Parathyroid adenoma (tissue), 2 donors: ENCODE measurements at regions not wholly inside any gene's neighbourhood (a gene's known extent, or its start where the extent isn't known, plus 50 kb on each side); places are given as distances from the start of the nearest gene placed in this dataset.

Experiments used
- H2AFZ ChIP-seq: fragments of 300-600 bp; sonication (generic); one replicate; pipeline ENCODE4 v1.7.0; 2017; ENCODE audit warnings: antibody characterized with exemption, mild to moderate bottlenecking
- H3K27ac ChIP-seq: fragments of 300-600 bp; sonication (generic); one replicate; pipeline ENCODE4 v1.7.0; 2017
- H3K27me3 ChIP-seq: fragments of 300-600 bp; sonication (generic); one replicate; pipeline ENCODE4 v1.7.0; 2017; ENCODE audit warnings: low read length; ENCODE audit not compliant: control insufficient read depth, insufficient read depth
- H3K36me3 ChIP-seq: fragments of 300-600 bp; sonication (generic); one replicate; pipeline ENCODE4 v1.7.0; 2017; ENCODE audit warnings: low read length; ENCODE audit not compliant: control insufficient read depth, insufficient read depth
- H3K4me1 ChIP-seq: fragments of 300-600 bp; sonication (generic); one replicate; pipeline ENCODE4 v1.7.0; 2017; ENCODE audit warnings: control low read depth
- H3K4me2 ChIP-seq: fragments of 300-600 bp; sonication (generic); one replicate; pipeline ENCODE4 v1.7.0; 2017; ENCODE audit warnings: low read length
- H3K4me3 ChIP-seq: fragments of 300-600 bp; sonication (generic); one replicate; pipeline ENCODE4 v1.7.0; 2017; ENCODE audit warnings: low read depth, low read length
- H3K79me2 ChIP-seq: fragments of 300-600 bp; sonication (generic); one replicate; pipeline ENCODE4 v1.7.0; 2017; ENCODE audit warnings: control low read depth
- H3K9ac ChIP-seq: fragments of 300-600 bp; sonication (generic); one replicate; pipeline ENCODE4 v1.7.0; 2017; ENCODE audit warnings: mild to moderate bottlenecking
- H3K9me3 ChIP-seq: fragments of 300-600 bp; sonication (generic); one replicate; pipeline ENCODE4 v1.7.0; 2017; ENCODE audit warnings: low read length; ENCODE audit not compliant: control insufficient read depth
- CTCF ChIP-seq: fragments of 300-600 bp; sonication (generic); IDR thresholded peaks from one replicate; pipeline ENCODE4 v1.7.0; 2017; ENCODE audit warnings: antibody characterized with exemption, mild to moderate bottlenecking
- donor health status: primary hyperparathyroidism.

- no peaks in the 10 kb centered on the region for H3K36me3 ChIP-seq
- H3K4me2 ChIP-seq: no peak overlapping the region
- no peaks in the 10 kb centered on the region for H3K4me1 ChIP-seq
- no peaks in the 10 kb centered on the region for H3K9me3 ChIP-seq
- H3K79me2 ChIP-seq: no peaks in the 10 kb centered on the region
- no peak overlapping the region for H3K27ac ChIP-seq
- no peaks in the 10 kb centered on the region for H3K27me3 ChIP-seq
- H2AFZ ChIP-seq: no peak overlapping the region
- TF ChIP-seq CTCF: no peak
- no peak overlapping the region for H3K9ac ChIP-seq
- H3K4me3 ChIP-seq: no peak overlapping the region
Measured at GRCh38 chr16:14375132-14375491, 254.9 kb downstream of the PARN start.

GRCh38 chr16:14374451-14375131 lies 255.5 kb downstream of the PARN start:
- no peaks in the 10 kb centered on the region for H3K4me1 ChIP-seq
- no peaks in the 10 kb centered on the region for H3K79me2 ChIP-seq
- no peak overlapping the region for H3K9ac ChIP-seq
- no peaks in the 10 kb centered on the region for H3K9me3 ChIP-seq
- no peak overlapping the region for H3K4me2 ChIP-seq
- H3K36me3 ChIP-seq: no peaks in the 10 kb centered on the region
- no peak overlapping the region for H3K4me3 ChIP-seq
- no peaks in the 10 kb centered on the region for H3K27me3 ChIP-seq
- TF ChIP-seq CTCF: no peak
- H2AFZ ChIP-seq: no peak overlapping the region
- H3K27ac ChIP-seq: no peak overlapping the region

- H3K9me3 ChIP-seq: no peaks in the 10 kb centered on the region
- TF ChIP-seq CTCF: no peak
- no peaks in the 10 kb centered on the region for H3K4me1 ChIP-seq
Measured at GRCh38 chr16:14373896-14374295, 256.2 kb downstream of the PARN start.

GRCh38 chr16:14373406-14373805 lies 256.7 kb downstream of the PARN start:
- Histone ChIP-seq H3K4me3 (no peak overlapping the region), H3K4me2 (no peak overlapping the region), H3K9ac (no peak overlapping the region), H3K27ac (no peak overlapping the region), H3K27me3 (no peaks in the 10 kb centered on the region), H3K36me3 (no peaks in the 10 kb centered on the region), H3K4me1 (no peaks in the 10 kb centered on the region), H2AFZ (no peak overlapping the region), H3K79me2 (no peaks in the 10 kb centered on the region), H3K9me3 (no peaks in the 10 kb centered on the region)
- TF ChIP-seq CTCF: no peak

More at GRCh38 chr16:14373896-14374295, 256.2 kb downstream of the PARN start:
- Histone ChIP-seq H3K27ac (no peak overlapping the region), H3K27me3 (no peaks in the 10 kb centered on the region), H3K4me3 (no peak overlapping the region), H3K9ac (no peak overlapping the region), H3K4me2 (no peak overlapping the region), H3K36me3 (no peaks in the 10 kb centered on the region), H3K79me2 (no peaks in the 10 kb centered on the region), H2AFZ (no peak overlapping the region)

- Histone ChIP-seq H3K27ac (no peak overlapping the region), H3K9ac (no peak overlapping the region), H3K4me2 (no peak overlapping the region), H3K4me1 (no peaks in the 10 kb centered on the region), H2AFZ (no peak overlapping the region), H3K36me3 (no peaks in the 10 kb centered on the region), H3K9me3 (no peaks in the 10 kb centered on the region), H3K4me3 (no peak overlapping the region), H3K79me2 (no peaks in the 10 kb centered on the region), H3K27me3 (no peaks in the 10 kb centered on the region)
- TF ChIP-seq CTCF: no peak
Measured at GRCh38 chr16:14372471-14372870, 257.6 kb downstream of the PARN start.
